HEK293 (cell line): ENCODE measurements at regions not wholly inside any gene's neighbourhood (a gene's known extent, or its start where the extent isn't known, plus 50 kb on each side); places are given as distances from the start of the nearest gene placed in this dataset.

ENCODE experiments used
- ZNF580 ChIP-seq: fragments of 450-650 bp; formaldehyde crosslinking; IDR thresholded peaks from 2 replicates; pipeline ENCODE4 v1.5.1; 2016; ENCODE audit warnings: missing biosample characterization, missing genetic modification characterization
- TF ChIP-seq, protein P1 (sequence below): fragments of 450-650 bp; formaldehyde crosslinking; IDR thresholded peaks from 2 replicates; pipeline ENCODE4 v1.5.1; 2016; ENCODE audit warnings: missing biosample characterization, missing genetic modification characterization
- TF ChIP-seq, protein P2 (sequence below): fragments of 450-650 bp; formaldehyde crosslinking; IDR thresholded peaks from 2 replicates; pipeline ENCODE4 v1.5.1; 2016; ENCODE audit warnings: missing biosample characterization, missing genetic modification characterization

- TF ChIP-seq, protein P1, sequence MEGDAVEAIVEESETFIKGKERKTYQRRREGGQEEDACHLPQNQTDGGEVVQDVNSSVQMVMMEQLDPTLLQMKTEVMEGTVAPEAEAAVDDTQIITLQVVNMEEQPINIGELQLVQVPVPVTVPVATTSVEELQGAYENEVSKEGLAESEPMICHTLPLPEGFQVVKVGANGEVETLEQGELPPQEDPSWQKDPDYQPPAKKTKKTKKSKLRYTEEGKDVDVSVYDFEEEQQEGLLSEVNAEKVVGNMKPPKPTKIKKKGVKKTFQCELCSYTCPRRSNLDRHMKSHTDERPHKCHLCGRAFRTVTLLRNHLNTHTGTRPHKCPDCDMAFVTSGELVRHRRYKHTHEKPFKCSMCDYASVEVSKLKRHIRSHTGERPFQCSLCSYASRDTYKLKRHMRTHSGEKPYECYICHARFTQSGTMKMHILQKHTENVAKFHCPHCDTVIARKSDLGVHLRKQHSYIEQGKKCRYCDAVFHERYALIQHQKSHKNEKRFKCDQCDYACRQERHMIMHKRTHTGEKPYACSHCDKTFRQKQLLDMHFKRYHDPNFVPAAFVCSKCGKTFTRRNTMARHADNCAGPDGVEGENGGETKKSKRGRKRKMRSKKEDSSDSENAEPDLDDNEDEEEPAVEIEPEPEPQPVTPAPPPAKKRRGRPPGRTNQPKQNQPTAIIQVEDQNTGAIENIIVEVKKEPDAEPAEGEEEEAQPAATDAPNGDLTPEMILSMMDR (tag by site-specific recombination): no peak
- no peak for TF ChIP-seq ZNF580 (tag by site-specific recombination)
- TF ChIP-seq, protein P2, sequence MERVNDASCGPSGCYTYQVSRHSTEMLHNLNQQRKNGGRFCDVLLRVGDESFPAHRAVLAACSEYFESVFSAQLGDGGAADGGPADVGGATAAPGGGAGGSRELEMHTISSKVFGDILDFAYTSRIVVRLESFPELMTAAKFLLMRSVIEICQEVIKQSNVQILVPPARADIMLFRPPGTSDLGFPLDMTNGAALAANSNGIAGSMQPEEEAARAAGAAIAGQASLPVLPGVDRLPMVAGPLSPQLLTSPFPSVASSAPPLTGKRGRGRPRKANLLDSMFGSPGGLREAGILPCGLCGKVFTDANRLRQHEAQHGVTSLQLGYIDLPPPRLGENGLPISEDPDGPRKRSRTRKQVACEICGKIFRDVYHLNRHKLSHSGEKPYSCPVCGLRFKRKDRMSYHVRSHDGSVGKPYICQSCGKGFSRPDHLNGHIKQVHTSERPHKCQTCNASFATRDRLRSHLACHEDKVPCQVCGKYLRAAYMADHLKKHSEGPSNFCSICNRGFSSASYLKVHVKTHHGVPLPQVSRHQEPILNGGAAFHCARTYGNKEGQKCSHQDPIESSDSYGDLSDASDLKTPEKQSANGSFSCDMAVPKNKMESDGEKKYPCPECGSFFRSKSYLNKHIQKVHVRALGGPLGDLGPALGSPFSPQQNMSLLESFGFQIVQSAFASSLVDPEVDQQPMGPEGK (tag by site-specific recombination): no peak
Observed at GRCh38 chr4:35491093-35491492, 753.2 kb downstream of the ARAP2 start.
